ENCODE measurements at regions not wholly inside any gene's neighbourhood (a gene's known extent, or its start where the extent isn't known, plus 50 kb on each side); places are given as distances from the start of the nearest gene placed in this dataset.
A peak's percentile ranks its signal among the peaks of the same experiment; 100 is the strongest.

DNA sequence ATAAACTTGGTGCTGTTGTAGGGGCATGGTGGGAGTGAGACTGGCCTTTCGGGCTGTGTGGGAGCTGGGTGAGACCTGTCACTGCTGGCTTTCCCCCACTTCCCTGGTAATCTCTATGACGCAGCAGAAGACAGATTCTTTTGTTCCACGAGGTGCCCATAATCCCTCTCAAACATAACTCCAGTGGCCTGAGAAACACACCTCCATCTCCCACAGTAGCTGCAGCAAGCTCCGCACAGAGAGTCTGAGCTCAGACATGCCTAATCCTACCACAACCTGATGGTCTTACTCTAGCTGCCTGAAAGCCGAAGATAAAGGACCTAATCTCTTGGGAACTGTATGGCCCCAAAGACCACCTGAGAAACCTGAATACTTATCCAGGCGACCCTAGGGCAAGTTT is 225.6 kb upstream of the CRBN start:
- peaks cover 11% of the 10 kb centered on the region in 2 experiments; a peak in 3 of 4 replicates for H3K9me3 ChIP-seq (ENCODE audit: insufficient read depth in 2 of 2, low read depth in 1 of 2, low read length in 1 of 2)
- no peak overlapping the region for H2BK120ac ChIP-seq (replicated peaks; ENCODE audit: low read depth, low read length)
- H3K36me3 ChIP-seq (ENCODE audit: control insufficient read depth in 2 of 4, insufficient read depth in 4 of 4, low read length in 3 of 4), result no peaks in the 10 kb centered on the region
- DNase-seq (ENCODE audit: low read depth in 1 of 2, low spot score in 2 of 2), result no peak
- H4K8ac ChIP-seq (ENCODE audit: extremely low read depth, insufficient read depth, low read length), result no peak overlapping the region
- no peak overlapping the region; the same call in 1 of the 2 replicates for H3K18ac ChIP-seq (ENCODE audit: extremely low read depth, low read length)
- no peak overlapping the region for H3K23ac ChIP-seq (ENCODE audit: insufficient read length)
- no peak overlapping the region for H2AFZ ChIP-seq (ENCODE audit: low read length)
- CTCF ChIA-PET (ENCODE audit: partially characterized antibody), result interaction anchor here (0.9 to 1.3 kb wide), 2 partner anchors 204 to 205 kb away, joined by 3 to 4 read pairs; no protein-coding TSS in a partner anchor
- peak overlapping the region; percentile 53 for H3K4ac ChIP-seq (replicated peaks; ENCODE audit: insufficient read length, low read depth, low read length)
- no peaks in the 10 kb centered on the region for H3K23me2 ChIP-seq (ENCODE audit: low read depth, low read length)
- H3K27me3 ChIP-seq (replicated peaks in 1 of 4; ENCODE audit: control insufficient read depth in 3 of 4, extremely low read depth in 1 of 4, insufficient read depth in 3 of 4, low read length in 3 of 4), result no peaks in the 10 kb centered on the region
- H3K9ac ChIP-seq (replicated peaks in 1 of 4; ENCODE audit: extremely low read depth in 1 of 4, low read depth in 3 of 4, low read length in 3 of 4), result no peak overlapping the region
- no peak overlapping the region for H2BK12ac ChIP-seq (ENCODE audit: low read depth, low read length)
- no peak overlapping the region for H4K91ac ChIP-seq (replicated peaks; ENCODE audit: insufficient read length, low read length)
- WGBS, 2 experiments (ENCODE audit: extremely low coverage in 1 of 2, insufficient coverage in 1 of 2, insufficient read length in 1 of 2, insufficient replicate concordance in 2 of 2, low coverage in 1 of 2, low lambda C conversion rate in 2 of 2, missing lambda C conversion rate in 1 of 2), result 85% methylated on average over 6 of the region's 6 CpGs; no CpG with 5 or more reads in 1 of the 2 experiments
- no peak overlapping the region for H2BK20ac ChIP-seq (ENCODE audit: low read length)
- TF ChIP-seq CEBPB (IDR thresholded peaks at IDR 0.05; ENCODE audit: low read depth, low read length), result no peak
- TF ChIP-seq CHD1 (IDR thresholded peaks at IDR 0.05; ENCODE audit: low read depth, low read length), result no peak
- no peak for FAIRE-seq
- H3K4me3 ChIP-seq (ENCODE audit: extremely low read depth in 1 of 4, insufficient read depth in 2 of 4, low read depth in 3 of 4, low read length in 4 of 4), result no peak overlapping the region
- H3K14ac ChIP-seq (ENCODE audit: insufficient read length), result no peak overlapping the region
- no peak overlapping the region for H2BK15ac ChIP-seq (ENCODE audit: low read length)
- H2BK5ac ChIP-seq (ENCODE audit: low read depth, low read length), result no peak overlapping the region
- no peak overlapping the region for H4K5ac ChIP-seq (ENCODE audit: insufficient read length, low read depth, low read length)
- no peak overlapping the region for H3K4me2 ChIP-seq (ENCODE audit: insufficient read depth in 1 of 2, low read depth in 2 of 2, low read length in 2 of 2)
- H3K27ac ChIP-seq (ENCODE audit: low read depth, low read length), result no peak overlapping the region
- H3K79me2 ChIP-seq (ENCODE audit: control insufficient read depth in 1 of 2, insufficient read depth in 2 of 2, low read length in 2 of 2), result no peaks in the 10 kb centered on the region
- no peak overlapping the region for H3K56ac ChIP-seq (replicated peaks; ENCODE audit: insufficient read length, low read depth, low read length)
- H4K20me1 ChIP-seq (replicated peaks in 1 of 2; ENCODE audit: control insufficient read depth in 1 of 2, insufficient read depth in 2 of 2, low read length in 2 of 2), result no peaks in the 10 kb centered on the region
- H3K79me1 ChIP-seq (ENCODE audit: low read depth, low read length), result no peaks in the 10 kb centered on the region
- no peak overlapping the region for H2AK5ac ChIP-seq (ENCODE audit: low read depth, low read length)
- H3K4me1 ChIP-seq (replicated peaks in 1 of 4; ENCODE audit: control insufficient read depth in 3 of 4, insufficient read depth in 4 of 4, low read length in 3 of 4), result peaks cover 0 to 3% (median 0%) of the 10 kb centered on the region in 4 experiments; a peak in 2 of 7 replicates
- POLR2A ChIA-PET (ENCODE audit: partially characterized antibody), result no interaction called here

Measured in H1 (cell line).